Neural progenitor cell (in vitro differentiated cells): ENCODE measurements at regions not wholly inside any gene's neighbourhood (a gene's known extent, or its start where the extent isn't known, plus 50 kb on each side); places are given as distances from the start of the nearest gene placed in this dataset.

Experiments used
- EZH2 ChIP-seq: fragments of 200-600 bp; sonication (generic); IDR thresholded peaks from 2 replicates; pipeline ENCODE4 v1.6.1; 2017; ENCODE audit warnings: antibody characterized with exemption, mild to moderate bottlenecking, moderate library complexity
- EZH2phosphoT487 ChIP-seq: fragments of 200-600 bp; sonication (generic); IDR thresholded peaks from 2 replicates; pipeline ENCODE4 v1.6.1; 2017; ENCODE audit warnings: antibody characterized with exemption
- TF ChIP-seq, protein P1 (sequence below): fragments of 200-600 bp; sonication (generic); IDR thresholded peaks from 2 replicates; pipeline ENCODE4 v1.5.1; 2017; ENCODE audit warnings: antibody characterized with exemption, mild to moderate bottlenecking

DNA sequence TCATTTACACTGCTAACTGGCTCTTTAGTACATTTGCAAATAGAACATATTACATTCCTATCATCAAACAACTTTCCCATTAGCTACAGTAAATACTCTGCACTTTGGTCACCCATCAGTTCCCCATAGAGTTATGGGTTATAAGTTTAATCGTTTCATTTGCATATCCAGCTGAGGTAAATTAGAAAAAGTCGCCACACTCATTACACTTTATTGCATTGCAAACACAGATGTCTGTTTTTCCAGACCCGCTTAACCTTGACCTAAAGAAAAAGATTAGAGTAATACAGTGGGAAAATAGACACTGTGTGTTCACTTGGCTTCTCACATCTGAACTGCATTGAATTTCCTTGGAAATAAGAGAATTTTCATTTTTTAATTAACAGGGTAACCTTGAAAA lies 213.1 kb upstream of the PSMD7 start:
- TF ChIP-seq, protein P1, sequence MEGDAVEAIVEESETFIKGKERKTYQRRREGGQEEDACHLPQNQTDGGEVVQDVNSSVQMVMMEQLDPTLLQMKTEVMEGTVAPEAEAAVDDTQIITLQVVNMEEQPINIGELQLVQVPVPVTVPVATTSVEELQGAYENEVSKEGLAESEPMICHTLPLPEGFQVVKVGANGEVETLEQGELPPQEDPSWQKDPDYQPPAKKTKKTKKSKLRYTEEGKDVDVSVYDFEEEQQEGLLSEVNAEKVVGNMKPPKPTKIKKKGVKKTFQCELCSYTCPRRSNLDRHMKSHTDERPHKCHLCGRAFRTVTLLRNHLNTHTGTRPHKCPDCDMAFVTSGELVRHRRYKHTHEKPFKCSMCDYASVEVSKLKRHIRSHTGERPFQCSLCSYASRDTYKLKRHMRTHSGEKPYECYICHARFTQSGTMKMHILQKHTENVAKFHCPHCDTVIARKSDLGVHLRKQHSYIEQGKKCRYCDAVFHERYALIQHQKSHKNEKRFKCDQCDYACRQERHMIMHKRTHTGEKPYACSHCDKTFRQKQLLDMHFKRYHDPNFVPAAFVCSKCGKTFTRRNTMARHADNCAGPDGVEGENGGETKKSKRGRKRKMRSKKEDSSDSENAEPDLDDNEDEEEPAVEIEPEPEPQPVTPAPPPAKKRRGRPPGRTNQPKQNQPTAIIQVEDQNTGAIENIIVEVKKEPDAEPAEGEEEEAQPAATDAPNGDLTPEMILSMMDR, result no peak
- TF ChIP-seq EZH2phosphoT487 (no peak), EZH2 (no peak)
